ENCODE measurements at regions not wholly inside any gene's neighbourhood (a gene's known extent, or its start where the extent isn't known, plus 50 kb on each side); places are given as distances from the start of the nearest gene placed in this dataset.

- H3K9me3 Mint-ChIP-seq, result peaks cover 29% of the 10 kb centered on the region; the same call in 1 of the 2 replicates
- no peak for TF ChIP-seq CTCF (IDR thresholded peaks at IDR 0.05)
- no peak overlapping the region for H3K4me3 Mint-ChIP-seq
- DNase-seq, result no peak
- no peaks in the 10 kb centered on the region for H3K36me3 Mint-ChIP-seq (ENCODE audit: low read depth)
- H3K27me3 Mint-ChIP-seq (ENCODE audit: insufficient read depth), result no peaks in the 10 kb centered on the region; the same call in 1 of the 2 replicates
- H3K4me1 Mint-ChIP-seq (ENCODE audit: low read depth), result no peaks in the 10 kb centered on the region
- no peak overlapping the region for H3K27ac Mint-ChIP-seq
These were observed 432.3 kb upstream of the EDIL3 start for GRCh38 chr5:84816746-84817547.

DNA sequence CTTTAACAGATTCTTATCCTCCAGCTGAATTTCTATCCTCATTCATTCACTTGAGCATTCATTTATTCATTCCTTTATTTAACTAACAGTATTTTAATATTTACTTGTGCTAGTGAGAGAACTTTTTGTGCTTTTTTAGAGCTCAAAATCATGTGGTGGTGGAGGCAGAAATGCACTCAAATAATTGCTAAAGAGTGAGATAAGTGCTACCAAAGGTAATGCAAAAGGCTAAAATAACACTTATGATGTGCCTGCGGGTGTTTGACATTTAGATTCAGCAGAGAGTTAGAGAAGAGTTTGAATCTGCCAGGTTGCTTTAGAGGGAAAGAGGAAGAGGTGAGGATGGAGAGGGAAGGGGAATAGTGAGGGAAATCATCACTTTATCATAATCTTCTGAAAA is 431.5 kb upstream of the EDIL3 start:
- Mint-ChIP-seq H3K27ac (no peak overlapping the region), H3K9me3 (peaks cover 36% of the 10 kb centered on the region; the same call in 1 of the 2 replicates), H3K36me3 (ENCODE audit: low read depth) (no peaks in the 10 kb centered on the region), H3K4me1 (ENCODE audit: low read depth) (no peaks in the 10 kb centered on the region), H3K27me3 (ENCODE audit: insufficient read depth) (no peaks in the 10 kb centered on the region; the same call in 1 of the 2 replicates), H3K4me3 (no peak overlapping the region)
- no peak for TF ChIP-seq CTCF (IDR thresholded peaks at IDR 0.05)
- no peak for DNase-seq

- TF ChIP-seq CTCF (IDR thresholded peaks at IDR 0.05), result no peak
- no peak overlapping the region for H3K27ac Mint-ChIP-seq
- no peak overlapping the region for H3K4me3 Mint-ChIP-seq
- H3K4me1 Mint-ChIP-seq (ENCODE audit: low read depth), result no peaks in the 10 kb centered on the region
- H3K36me3 Mint-ChIP-seq (ENCODE audit: low read depth), result no peaks in the 10 kb centered on the region
- DNase-seq, result no peak
- no peaks in the 10 kb centered on the region for H3K27me3 Mint-ChIP-seq (ENCODE audit: insufficient read depth)
- peaks cover 12% of the 10 kb centered on the region; the same call in 1 of the 2 replicates for H3K9me3 Mint-ChIP-seq
These were observed 420.8 kb upstream of the EDIL3 start for GRCh38 chr5:84805473-84805872.

- Mint-ChIP-seq H3K27me3 (ENCODE audit: insufficient read depth) (no peaks in the 10 kb centered on the region), H3K4me3 (no peak overlapping the region), H3K27ac (no peak overlapping the region), H3K4me1 (ENCODE audit: low read depth) (no peaks in the 10 kb centered on the region), H3K9me3 (peaks cover 9% of the 10 kb centered on the region), H3K36me3 (ENCODE audit: low read depth) (no peaks in the 10 kb centered on the region)
- DNase-seq, result no peak
- no peak for TF ChIP-seq CTCF (IDR thresholded peaks at IDR 0.05)
These were observed 411.7 kb upstream of the EDIL3 start for GRCh38 chr5:84796399-84796798.

- no peak for DNase-seq
- no peaks in the 10 kb centered on the region for H3K4me1 Mint-ChIP-seq (ENCODE audit: low read depth)
- no peaks in the 10 kb centered on the region for H3K36me3 Mint-ChIP-seq (ENCODE audit: low read depth)
- H3K27me3 Mint-ChIP-seq (ENCODE audit: insufficient read depth), result no peaks in the 10 kb centered on the region
- H3K4me3 Mint-ChIP-seq, result no peak overlapping the region
- peaks cover 8% of the 10 kb centered on the region for H3K9me3 Mint-ChIP-seq
- no peak for TF ChIP-seq CTCF (IDR thresholded peaks at IDR 0.05)
- H3K27ac Mint-ChIP-seq, result no peak overlapping the region
These were observed 409.9 kb upstream of the EDIL3 start for GRCh38 chr5:84794486-84795035.
